Skeletal muscle tissue (tissue), 3 donors: ENCODE measurements at regions not wholly inside any gene's neighbourhood (a gene's known extent, or its start where the extent isn't known, plus 50 kb on each side); places are given as distances from the start of the nearest gene placed in this dataset.

ENCODE experiments used
- H3K27ac ChIP-seq: one replicate; pipeline ENCODE4 v1.7.0; 2013; ENCODE audit warnings: mild to moderate bottlenecking, low read depth, low read length, inconsistent platforms
- H3K27me3 ChIP-seq, 3 donors: one replicate each; pipeline ENCODE4 v1.7.0; 2013; ENCODE audit warnings: low read length in 3 of 3; ENCODE audit not compliant: control insufficient read depth in 3 of 3, insufficient read depth in 3 of 3
- H3K36me3 ChIP-seq, 3 donors: one replicate each; pipeline ENCODE4 v1.7.0; 2013; ENCODE audit warnings: low read length in 3 of 3; ENCODE audit not compliant: control insufficient read depth in 3 of 3, insufficient read depth in 3 of 3
- H3K4me1 ChIP-seq, 3 donors: one replicate each; pipeline ENCODE4 v1.7.0; 2013; ENCODE audit warnings: low read length in 3 of 3, mild to moderate bottlenecking in 3 of 3; ENCODE audit not compliant: control insufficient read depth in 3 of 3, insufficient read depth in 3 of 3
- H3K4me3 ChIP-seq, 3 donors: one replicate each; pipeline ENCODE4 v1.7.0; 2013; ENCODE audit warnings: low read length in 3 of 3
- H3K9ac ChIP-seq, 3 donors: one replicate each; pipeline ENCODE4 v1.7.0; 2013; ENCODE audit warnings: low read length in 3 of 3, mild to moderate bottlenecking in 3 of 3, moderate library complexity in 2 of 3, low read depth in 1 of 3
- H3K9me3 ChIP-seq, 3 donors: one replicate each; pipeline ENCODE4 v1.7.0; 2013; ENCODE audit warnings: low read length in 3 of 3; ENCODE audit not compliant: control insufficient read depth in 3 of 3
- donor health status: Osteomylitis.

DNA sequence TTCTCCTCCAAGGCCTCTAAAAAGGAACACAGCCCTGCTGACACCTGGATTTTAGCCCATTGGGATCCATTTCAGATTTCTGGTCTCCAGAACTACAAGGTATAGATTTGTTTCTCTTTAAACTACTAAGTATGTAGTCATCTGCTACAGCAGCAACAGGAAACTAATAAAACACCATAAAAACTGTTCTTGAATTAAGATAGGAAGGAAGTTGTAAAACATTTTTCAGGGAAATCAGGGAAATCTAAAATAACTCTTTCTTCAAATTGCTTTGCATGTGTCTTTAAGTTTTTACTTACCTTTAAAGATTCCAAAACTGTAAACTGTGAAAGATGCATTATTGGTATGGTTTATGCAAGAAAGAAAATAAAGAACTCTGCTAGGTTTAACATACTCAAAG is 407.0 kb upstream of the TOM1L1 start:
- Histone ChIP-seq H3K36me3 (no peaks in the 10 kb centered on the region), H3K4me1 (no peaks in the 10 kb centered on the region), H3K27ac (no peak overlapping the region), H3K27me3 (no peaks in the 10 kb centered on the region), H3K4me3 (no peak overlapping the region), H3K9me3 (no peaks in the 10 kb centered on the region), H3K9ac (no peak overlapping the region)

- no peaks in the 10 kb centered on the region for H3K4me1 ChIP-seq
- no peak overlapping the region for H3K4me3 ChIP-seq
- H3K27ac ChIP-seq, result no peak overlapping the region
- H3K9me3 ChIP-seq, result no peaks in the 10 kb centered on the region
- no peaks in the 10 kb centered on the region for H3K36me3 ChIP-seq
- H3K9ac ChIP-seq, result no peak overlapping the region
- no peaks in the 10 kb centered on the region for H3K27me3 ChIP-seq
These were observed 405.6 kb upstream of the TOM1L1 start for GRCh38 chr17:54494721-54495715.

DNA sequence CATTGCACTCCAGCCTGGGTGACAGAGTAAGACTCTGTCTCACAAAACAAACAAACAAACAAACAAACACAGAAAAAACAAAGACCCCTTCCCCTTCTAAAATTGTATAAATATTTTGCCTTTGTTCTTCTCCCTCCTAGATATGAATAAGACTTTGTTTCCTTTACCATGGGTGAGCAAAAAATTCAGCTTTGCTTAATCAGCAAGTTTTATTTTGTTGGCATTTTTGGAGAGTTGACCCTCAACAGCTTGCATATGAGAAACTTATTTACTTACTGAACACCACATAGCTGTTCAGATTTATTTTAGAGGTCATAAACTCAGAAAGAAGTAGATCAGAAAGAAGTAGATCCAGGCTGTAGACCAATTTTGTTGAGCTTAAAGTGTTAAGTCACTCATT is 395.2 kb upstream of the TOM1L1 start:
- no peak overlapping the region for H3K27ac ChIP-seq
- no peaks in the 10 kb centered on the region for H3K4me1 ChIP-seq
- H3K9ac ChIP-seq, result no peak overlapping the region
- no peak overlapping the region for H3K4me3 ChIP-seq
- H3K27me3 ChIP-seq, result no peaks in the 10 kb centered on the region
- no peaks in the 10 kb centered on the region for H3K9me3 ChIP-seq
- H3K36me3 ChIP-seq, result no peaks in the 10 kb centered on the region

DNA sequence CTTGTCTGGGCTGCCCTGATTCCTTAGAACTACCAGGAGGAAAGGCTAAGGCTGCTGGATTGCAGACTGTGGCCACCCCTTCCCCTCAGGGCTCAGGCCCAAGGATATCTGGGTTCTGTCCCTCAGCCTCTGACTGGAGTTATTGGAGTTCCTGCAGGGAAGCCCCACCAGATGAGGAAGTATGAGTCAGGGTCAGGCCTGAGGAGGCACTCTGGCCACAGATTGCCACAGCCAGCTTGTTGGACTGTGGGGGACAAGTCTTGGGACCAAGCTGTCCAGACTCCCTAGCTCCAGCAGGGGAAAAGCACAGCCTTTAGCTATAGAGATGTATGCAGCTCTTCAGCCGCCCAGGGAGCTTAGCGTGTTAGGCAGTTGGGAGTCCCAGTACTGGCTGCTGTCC is 381.9 kb upstream of the TOM1L1 start:
- H3K9ac ChIP-seq, result no peak overlapping the region
- H3K4me3 ChIP-seq, result no peak overlapping the region
- no peaks in the 10 kb centered on the region for H3K4me1 ChIP-seq
- H3K27me3 ChIP-seq, result no peaks in the 10 kb centered on the region
- no peak overlapping the region for H3K27ac ChIP-seq
- H3K36me3 ChIP-seq, result no peaks in the 10 kb centered on the region
- no peaks in the 10 kb centered on the region for H3K9me3 ChIP-seq

DNA sequence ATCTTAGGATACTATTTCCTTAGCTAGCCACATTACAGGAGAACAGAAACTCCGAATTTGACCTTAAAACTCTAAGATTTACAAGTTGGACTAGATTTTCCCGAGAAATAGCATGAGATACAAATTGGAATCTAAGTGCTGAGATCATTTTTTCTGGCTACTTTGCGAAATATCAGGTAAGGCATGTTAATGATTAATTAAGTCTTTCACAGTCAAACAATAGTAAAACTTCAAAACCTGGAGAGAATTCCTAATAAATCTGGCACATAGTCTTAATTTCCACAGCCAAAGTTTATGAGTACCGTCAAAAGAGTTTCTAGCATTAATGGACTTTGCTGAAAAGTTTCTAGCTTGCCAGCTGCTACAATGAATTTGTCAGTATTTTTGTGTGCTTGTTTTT is 379.5 kb upstream of the TOM1L1 start:
- Histone ChIP-seq H3K27me3 (no peaks in the 10 kb centered on the region), H3K27ac (no peak overlapping the region), H3K4me1 (no peaks in the 10 kb centered on the region), H3K4me3 (no peak overlapping the region), H3K9me3 (peaks cover 0 to 2% (median 0%) of the 10 kb centered on the region in 3 donors), H3K9ac (no peak overlapping the region), H3K36me3 (no peaks in the 10 kb centered on the region)

- no peak overlapping the region for H3K4me3 ChIP-seq
- no peak overlapping the region for H3K9ac ChIP-seq
- peaks cover 0 to 2% (median 0%) of the 10 kb centered on the region in 3 donors for H3K9me3 ChIP-seq
- no peaks in the 10 kb centered on the region for H3K36me3 ChIP-seq
- H3K27me3 ChIP-seq, result no peaks in the 10 kb centered on the region
- H3K27ac ChIP-seq, result no peak overlapping the region
- H3K4me1 ChIP-seq, result no peaks in the 10 kb centered on the region
These were observed 376.2 kb upstream of the TOM1L1 start for GRCh38 chr17:54524501-54524900.

DNA sequence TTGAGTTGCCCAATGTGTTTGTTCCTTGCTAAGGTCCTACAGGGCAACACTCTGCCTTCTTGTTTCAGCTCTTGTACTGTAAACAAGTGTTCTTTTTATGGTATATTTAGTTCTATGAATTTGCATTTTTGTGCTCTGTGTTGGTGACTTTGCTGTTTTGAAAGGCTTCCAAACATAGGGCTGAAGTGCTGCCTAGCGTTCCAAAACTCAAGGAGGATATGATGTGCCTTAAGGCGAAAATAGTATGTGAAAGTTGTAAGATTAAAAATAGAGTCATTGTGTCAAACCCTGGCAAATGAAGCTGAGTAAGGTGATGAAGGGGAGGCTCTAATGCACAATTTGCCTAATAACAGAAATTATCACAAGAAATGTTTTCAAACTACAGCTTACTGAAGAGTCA is 372.7 kb upstream of the TOM1L1 start:
- Histone ChIP-seq H3K4me1 (no peaks in the 10 kb centered on the region), H3K9ac (no peak overlapping the region), H3K9me3 (peaks cover 0 to 2% (median 0%) of the 10 kb centered on the region in 3 donors), H3K27me3 (no peaks in the 10 kb centered on the region), H3K4me3 (no peak overlapping the region), H3K36me3 (no peaks in the 10 kb centered on the region), H3K27ac (no peak overlapping the region)

GRCh38 chr17:54530398-54530797 is 370.3 kb upstream of the TOM1L1 start:
- Histone ChIP-seq H3K36me3 (no peaks in the 10 kb centered on the region), H3K27me3 (no peaks in the 10 kb centered on the region), H3K4me1 (no peaks in the 10 kb centered on the region), H3K9ac (no peak overlapping the region), H3K4me3 (no peak overlapping the region), H3K9me3 (peaks cover 0 to 2% (median 0%) of the 10 kb centered on the region in 3 donors), H3K27ac (no peak overlapping the region)

GRCh38 chr17:54536306-54536705 is 364.3 kb upstream of the TOM1L1 start:
- no peaks in the 10 kb centered on the region for H3K4me1 ChIP-seq
- H3K27me3 ChIP-seq, result no peaks in the 10 kb centered on the region
- no peak overlapping the region for H3K4me3 ChIP-seq
- no peaks in the 10 kb centered on the region for H3K36me3 ChIP-seq
- H3K9me3 ChIP-seq, result peaks cover 0 to 2% (median 0%) of the 10 kb centered on the region in 3 donors
- H3K27ac ChIP-seq, result no peak overlapping the region
- H3K9ac ChIP-seq, result no peak overlapping the region

- Histone ChIP-seq H3K9me3 (peaks cover 0 to 2% (median 0%) of the 10 kb centered on the region in 3 donors), H3K9ac (no peak overlapping the region), H3K4me3 (no peak overlapping the region), H3K36me3 (no peaks in the 10 kb centered on the region), H3K4me1 (no peaks in the 10 kb centered on the region), H3K27me3 (no peaks in the 10 kb centered on the region), H3K27ac (no peak overlapping the region)
These were observed 363.0 kb upstream of the TOM1L1 start for GRCh38 chr17:54537656-54538055.
